ENCODE measurements at regions not wholly inside any gene's neighbourhood (a gene's known extent, or its start where the extent isn't known, plus 50 kb on each side); places are given as distances from the start of the nearest gene placed in this dataset.

- no peaks in the 10 kb centered on the region for H3K36me3 Mint-ChIP-seq
- no peak overlapping the region for H3K4me3 ChIP-seq (ENCODE audit: low read length in 2 of 2)
- intact Hi-C loops (cut with micrococcal nuclease) = no loop called here
- POLR2A ChIA-PET (ENCODE audit: partially characterized antibody) = no interaction called here
- no peak overlapping the region for H3K27ac Mint-ChIP-seq
- H3K4me3 Mint-ChIP-seq = no peak overlapping the region
- no peaks in the 10 kb centered on the region for H3K27me3 ChIP-seq (ENCODE audit: insufficient read depth, low read length)
- H3K27ac ChIP-seq (ENCODE audit: low read depth, low read length) = no peak overlapping the region
- DNase-seq = no peak
- H3K27me3 Mint-ChIP-seq = no peaks in the 10 kb centered on the region
- H3K9me3 Mint-ChIP-seq = peaks cover 0 to 23% (median 11%) of the 10 kb centered on the region in 8 donors
- no peaks in the 10 kb centered on the region for H3K4me1 Mint-ChIP-seq
- CTCF ChIA-PET (ENCODE audit: partially characterized antibody) = no interaction called here
- no peaks in the 10 kb centered on the region for H3K4me1 ChIP-seq (ENCODE audit: insufficient read depth, low read length)
- no peaks in the 10 kb centered on the region for H3K36me3 ChIP-seq (ENCODE audit: insufficient read depth, low read length)
- H3K9me3 ChIP-seq (ENCODE audit: control insufficient read depth in 1 of 2, low read length in 2 of 2) = peaks cover 0 to 3% of the 10 kb centered on the region in 2 donors
Observed at GRCh38 chr4:85257817-85258370, 217.1 kb upstream of the ARHGAP24 start.

GRCh38 chr4:85260064-85260463 is 214.9 kb upstream of the ARHGAP24 start:
- H3K4me3 Mint-ChIP-seq = no peak overlapping the region
- POLR2A ChIA-PET (ENCODE audit: partially characterized antibody) = no interaction called here

GRCh38 chr4:85265234-85265633 is 209.7 kb upstream of the ARHGAP24 start:
- Histone ChIP-seq H3K4me3 (ENCODE audit: low read length in 2 of 2) (no peak overlapping the region), H3K9me3 (ENCODE audit: control insufficient read depth in 1 of 2, low read length in 2 of 2) (no peaks in the 10 kb centered on the region), H3K27me3 (ENCODE audit: insufficient read depth, low read length) (no peaks in the 10 kb centered on the region), H3K36me3 (ENCODE audit: insufficient read depth, low read length) (no peaks in the 10 kb centered on the region), H3K27ac (ENCODE audit: low read depth, low read length) (no peak overlapping the region), H3K4me1 (ENCODE audit: insufficient read depth, low read length) (no peaks in the 10 kb centered on the region)
- Mint-ChIP-seq H3K9me3 (peaks cover 0 to 7% (median 0%) of the 10 kb centered on the region in 8 donors), H3K4me1 (no peaks in the 10 kb centered on the region), H3K36me3 (no peaks in the 10 kb centered on the region), H3K4me3 (no peak overlapping the region), H3K27ac (no peak overlapping the region), H3K27me3 (no peaks in the 10 kb centered on the region)
- POLR2A ChIA-PET (ENCODE audit: partially characterized antibody) = no interaction called here
- DNase-seq = no peak
- CTCF ChIA-PET (ENCODE audit: partially characterized antibody) = no interaction called here
- intact Hi-C loops (cut with micrococcal nuclease) = no loop called here

More at GRCh38 chr4:85260064-85260463, 214.9 kb upstream of the ARHGAP24 start:
- Histone ChIP-seq H3K27ac (ENCODE audit: low read depth, low read length) (no peak overlapping the region), H3K4me1 (ENCODE audit: insufficient read depth, low read length) (no peaks in the 10 kb centered on the region), H3K27me3 (ENCODE audit: insufficient read depth, low read length) (no peaks in the 10 kb centered on the region), H3K4me3 (ENCODE audit: low read length in 2 of 2) (no peak overlapping the region), H3K9me3 (ENCODE audit: control insufficient read depth in 1 of 2, low read length in 2 of 2) (no peaks in the 10 kb centered on the region), H3K36me3 (ENCODE audit: insufficient read depth, low read length) (no peaks in the 10 kb centered on the region)
- Mint-ChIP-seq H3K27me3 (no peaks in the 10 kb centered on the region), H3K9me3 (peaks cover 0 to 11% (median 4%) of the 10 kb centered on the region in 8 donors), H3K27ac (no peak overlapping the region), H3K4me1 (no peaks in the 10 kb centered on the region), H3K36me3 (no peaks in the 10 kb centered on the region)
- intact Hi-C loops (cut with micrococcal nuclease) = no loop called here
- CTCF ChIA-PET (ENCODE audit: partially characterized antibody) = no interaction called here
- no peak for DNase-seq

GRCh38 chr4:85268188-85268587 is 206.8 kb upstream of the ARHGAP24 start:
- no peaks in the 10 kb centered on the region for H3K27me3 ChIP-seq (ENCODE audit: insufficient read depth, low read length)
- Mint-ChIP-seq H3K36me3 (no peaks in the 10 kb centered on the region), H3K27ac (no peak overlapping the region), H3K9me3 (peaks cover 0 to 7% (median 0%) of the 10 kb centered on the region in 8 donors), H3K4me3 (no peak overlapping the region), H3K27me3 (no peaks in the 10 kb centered on the region), H3K4me1 (no peaks in the 10 kb centered on the region)
- intact Hi-C loops (cut with micrococcal nuclease) = no loop called here
- ChIA-PET POLR2A (ENCODE audit: partially characterized antibody) (no interaction called here), CTCF (ENCODE audit: partially characterized antibody) (interaction anchor here (0.7 kb wide), 1 partner anchor 14 kb away, joined by 4 read pairs; no protein-coding TSS in a partner anchor)
- no peak overlapping the region for H3K4me3 ChIP-seq (ENCODE audit: low read length in 2 of 2)
- no peak overlapping the region for H3K27ac ChIP-seq (ENCODE audit: low read depth, low read length)
- no peak for DNase-seq
- no peaks in the 10 kb centered on the region for H3K36me3 ChIP-seq (ENCODE audit: insufficient read depth, low read length)
- H3K4me1 ChIP-seq (ENCODE audit: insufficient read depth, low read length) = no peaks in the 10 kb centered on the region
- no peaks in the 10 kb centered on the region for H3K9me3 ChIP-seq (ENCODE audit: control insufficient read depth in 1 of 2, low read length in 2 of 2)

- H3K27me3 Mint-ChIP-seq = no peaks in the 10 kb centered on the region
- Histone ChIP-seq H3K9me3 (ENCODE audit: control insufficient read depth in 1 of 2, low read length in 2 of 2) (no peaks in the 10 kb centered on the region), H3K27ac (ENCODE audit: low read depth, low read length) (no peak overlapping the region), H3K4me3 (ENCODE audit: low read length in 2 of 2) (no peak overlapping the region), H3K36me3 (ENCODE audit: insufficient read depth, low read length) (no peaks in the 10 kb centered on the region), H3K4me1 (ENCODE audit: insufficient read depth, low read length) (no peaks in the 10 kb centered on the region), H3K27me3 (ENCODE audit: insufficient read depth, low read length) (no peaks in the 10 kb centered on the region)
- no peaks in the 10 kb centered on the region for H3K36me3 Mint-ChIP-seq
- peaks cover 0 to 10% (median 0%) of the 10 kb centered on the region in 8 donors for H3K9me3 Mint-ChIP-seq
- intact Hi-C loops (cut with micrococcal nuclease) = no loop called here
- H3K4me3 Mint-ChIP-seq = no peak overlapping the region
- ChIA-PET POLR2A (ENCODE audit: partially characterized antibody) (no interaction called here), CTCF (ENCODE audit: partially characterized antibody) (no interaction called here)
- no peak overlapping the region for H3K27ac Mint-ChIP-seq
- no peaks in the 10 kb centered on the region for H3K4me1 Mint-ChIP-seq
- no peak for DNase-seq
Observed at GRCh38 chr4:85268961-85269360, 206.0 kb upstream of the ARHGAP24 start.

- Mint-ChIP-seq H3K4me3 (no peak overlapping the region), H3K27me3 (no peaks in the 10 kb centered on the region), H3K36me3 (no peaks in the 10 kb centered on the region), H3K9me3 (peaks cover 0 to 11% (median 0%) of the 10 kb centered on the region in 8 donors), H3K27ac (no peak overlapping the region), H3K4me1 (no peaks in the 10 kb centered on the region)
- Histone ChIP-seq H3K4me3 (ENCODE audit: low read length in 2 of 2) (no peak overlapping the region), H3K27ac (ENCODE audit: low read depth, low read length) (no peak overlapping the region), H3K4me1 (ENCODE audit: insufficient read depth, low read length) (no peaks in the 10 kb centered on the region), H3K27me3 (ENCODE audit: insufficient read depth, low read length) (no peaks in the 10 kb centered on the region), H3K9me3 (ENCODE audit: control insufficient read depth in 1 of 2, low read length in 2 of 2) (no peaks in the 10 kb centered on the region), H3K36me3 (ENCODE audit: insufficient read depth, low read length) (no peaks in the 10 kb centered on the region)
- DNase-seq = no peak
- CTCF ChIA-PET (ENCODE audit: partially characterized antibody) = no interaction called here
- intact Hi-C loops (cut with micrococcal nuclease) = no loop called here
- POLR2A ChIA-PET (ENCODE audit: partially characterized antibody) = no interaction called here
Observed at GRCh38 chr4:85274955-85275354, 200.0 kb upstream of the ARHGAP24 start.

GRCh38 chr4:85280963-85281362 is 194.0 kb upstream of the ARHGAP24 start:
- Histone ChIP-seq H3K4me1 (ENCODE audit: insufficient read depth, low read length) (no peaks in the 10 kb centered on the region), H3K4me3 (ENCODE audit: low read length in 2 of 2) (no peak overlapping the region), H3K27ac (ENCODE audit: low read depth, low read length) (no peak overlapping the region), H3K27me3 (ENCODE audit: insufficient read depth, low read length) (no peaks in the 10 kb centered on the region), H3K36me3 (ENCODE audit: insufficient read depth, low read length) (no peaks in the 10 kb centered on the region), H3K9me3 (ENCODE audit: control insufficient read depth in 1 of 2, low read length in 2 of 2) (no peaks in the 10 kb centered on the region)
- H3K27ac Mint-ChIP-seq = no peak overlapping the region
- ChIA-PET POLR2A (ENCODE audit: partially characterized antibody) (no interaction called here), CTCF (ENCODE audit: partially characterized antibody) (no interaction called here)
- intact Hi-C loops (cut with micrococcal nuclease) = no loop called here
- H3K4me3 Mint-ChIP-seq = no peak overlapping the region
- no peak for DNase-seq
- no peaks in the 10 kb centered on the region for H3K36me3 Mint-ChIP-seq
- no peaks in the 10 kb centered on the region for H3K4me1 Mint-ChIP-seq
- peaks cover 0 to 6% (median 0%) of the 10 kb centered on the region in 8 donors for H3K9me3 Mint-ChIP-seq
- H3K27me3 Mint-ChIP-seq = no peaks in the 10 kb centered on the region

- Mint-ChIP-seq H3K4me3 (no peak overlapping the region), H3K9me3 (peaks cover 0 to 16% (median 5%) of the 10 kb centered on the region in 8 donors), H3K36me3 (no peaks in the 10 kb centered on the region), H3K27me3 (no peaks in the 10 kb centered on the region), H3K27ac (no peak overlapping the region), H3K4me1 (no peaks in the 10 kb centered on the region)
- H3K4me3 ChIP-seq (ENCODE audit: low read length in 2 of 2) = no peak overlapping the region
- H3K36me3 ChIP-seq (ENCODE audit: insufficient read depth, low read length) = no peaks in the 10 kb centered on the region
- H3K27ac ChIP-seq (ENCODE audit: low read depth, low read length) = no peak overlapping the region
- ChIA-PET POLR2A (ENCODE audit: partially characterized antibody) (no interaction called here), CTCF (ENCODE audit: partially characterized antibody) (no interaction called here)
- intact Hi-C loops (cut with micrococcal nuclease) = no loop called here
- no peaks in the 10 kb centered on the region for H3K4me1 ChIP-seq (ENCODE audit: insufficient read depth, low read length)
- no peak for DNase-seq
- no peaks in the 10 kb centered on the region for H3K9me3 ChIP-seq (ENCODE audit: control insufficient read depth in 1 of 2, low read length in 2 of 2)
- no peaks in the 10 kb centered on the region for H3K27me3 ChIP-seq (ENCODE audit: insufficient read depth, low read length)
Observed at GRCh38 chr4:85291226-85291625, 183.7 kb upstream of the ARHGAP24 start.
